Activated CD4-positive, alpha-beta T cell treated with anti-CD3 and anti-CD28 coated beads, Interleukin-2, amount 50 U/mL, for 48 hours (primary cell): ENCODE measurements at regions not wholly inside any gene's neighbourhood (a gene's known extent, or its start where the extent isn't known, plus 50 kb on each side); places are given as distances from the start of the nearest gene placed in this dataset.
"Not testable (repeated sequence)": the region's sequence is repeated elsewhere in the genome, so short reads cannot be mapped to it uniquely, and the experiment has no call there.

ENCODE experiments used
- DNase-seq, 2 experiments: peaks; one replicate each; pipeline ENCODE4 v3.0.0-alpha.2; 2020

GRCh38 chr6:68229566-68229965 lies 405.5 kb upstream of the ADGRB3 start:
- DNase-seq: no peak

- DNase-seq: no peak
These were observed 408.6 kb upstream of the ADGRB3 start for GRCh38 chr6:68226460-68226859.

DNA sequence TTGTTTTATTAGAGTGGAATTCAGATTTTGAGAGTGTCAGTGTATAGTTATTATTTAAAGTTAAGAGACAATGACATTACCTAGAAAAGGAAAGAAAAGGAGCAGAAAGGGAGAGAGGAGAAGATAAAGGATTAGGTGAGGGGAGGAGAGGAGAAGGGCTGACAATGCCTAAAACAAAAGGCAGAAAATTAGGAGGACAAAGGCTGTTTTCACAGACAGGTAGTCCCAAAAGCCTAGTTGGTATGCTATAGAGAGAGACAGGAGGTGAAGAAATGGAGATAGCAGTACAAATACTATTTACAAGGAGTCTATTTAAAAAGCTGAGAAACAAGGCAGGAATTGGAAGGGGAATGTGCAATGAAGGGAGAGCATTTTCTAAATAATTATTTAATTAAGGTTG lies 409.4 kb upstream of the ADGRB3 start:
- no peak for DNase-seq

GRCh38 chr6:68211242-68211795 lies 423.8 kb upstream of the ADGRB3 start:
- no peak for DNase-seq

DNA sequence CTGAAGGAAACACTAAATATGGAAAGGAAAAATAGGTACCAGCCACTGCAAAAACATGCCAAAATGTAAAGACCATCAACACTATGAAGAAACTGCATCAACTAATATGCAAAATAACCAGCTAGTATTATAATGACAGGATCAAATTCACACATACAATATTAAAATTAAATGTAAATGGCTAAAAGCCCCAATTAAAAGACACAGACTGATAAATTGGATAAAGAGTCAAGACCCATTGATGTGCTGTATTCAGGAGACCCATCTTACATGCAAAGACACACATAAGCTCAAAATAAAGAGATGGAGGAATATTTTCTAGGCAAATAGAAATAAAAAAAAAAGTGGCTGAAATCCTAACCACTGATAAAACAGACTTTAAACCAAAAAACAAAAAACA lies 427.5 kb upstream of the ADGRB3 start:
- not testable (repeated sequence) for DNase-seq

DNA sequence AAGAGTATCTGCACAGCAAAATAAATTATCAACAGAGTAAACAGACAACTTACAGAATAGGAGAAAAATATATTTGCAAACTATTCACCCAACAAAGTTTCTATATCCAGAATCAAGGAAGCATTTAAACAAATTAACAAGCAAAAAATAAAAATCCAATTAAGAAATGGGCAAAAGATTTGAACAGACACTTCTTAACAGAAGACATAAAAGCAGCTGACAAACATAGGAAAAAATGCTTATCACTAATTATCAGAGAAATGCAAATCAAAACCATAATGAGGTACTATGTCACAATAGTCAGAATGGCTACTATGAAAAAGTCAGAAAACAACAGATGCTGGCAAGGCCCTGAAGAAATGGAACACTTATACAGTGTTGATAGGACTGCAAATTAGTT lies 434.2 kb upstream of the ADGRB3 start:
- DNase-seq: no peak

- DNase-seq: no peak
These were observed 437.7 kb upstream of the ADGRB3 start for GRCh38 chr6:68197356-68197755.

GRCh38 chr6:68196645-68197044 lies 438.4 kb upstream of the ADGRB3 start:
- no peak for DNase-seq

GRCh38 chr6:68195753-68196152 lies 439.3 kb upstream of the ADGRB3 start:
- DNase-seq: not testable (repeated sequence)

DNA sequence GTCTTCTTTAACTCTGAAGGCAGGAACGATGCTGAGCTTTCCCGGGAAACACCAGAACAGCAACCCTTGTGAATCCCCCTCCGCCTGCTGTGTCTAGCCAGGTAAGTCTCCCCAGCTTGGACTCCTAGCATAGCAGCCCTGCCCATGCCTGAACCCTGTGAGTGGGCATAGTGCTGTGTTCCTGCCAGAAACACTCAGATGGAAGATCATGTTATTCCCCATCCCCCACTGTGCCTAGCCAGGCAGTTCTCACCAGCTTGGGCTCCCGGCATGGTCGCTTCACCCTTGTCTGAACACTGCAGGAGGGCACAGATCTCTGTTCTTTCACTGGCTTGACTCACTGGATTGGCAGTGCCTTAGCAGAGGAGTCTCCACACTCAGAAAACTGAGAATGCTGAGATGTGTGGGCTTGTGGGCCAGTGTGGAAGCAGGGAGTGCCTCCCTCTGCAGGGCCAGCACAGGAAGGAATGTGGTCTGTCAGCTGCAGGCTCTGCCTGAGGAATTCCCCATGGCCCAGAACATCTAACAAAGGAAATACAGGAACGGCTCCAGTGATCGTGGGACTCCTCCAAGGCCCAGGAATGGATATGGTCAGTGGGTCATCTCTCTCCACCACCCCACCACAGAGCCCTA lies 440.1 kb upstream of the ADGRB3 start:
- no peak for DNase-seq

DNA sequence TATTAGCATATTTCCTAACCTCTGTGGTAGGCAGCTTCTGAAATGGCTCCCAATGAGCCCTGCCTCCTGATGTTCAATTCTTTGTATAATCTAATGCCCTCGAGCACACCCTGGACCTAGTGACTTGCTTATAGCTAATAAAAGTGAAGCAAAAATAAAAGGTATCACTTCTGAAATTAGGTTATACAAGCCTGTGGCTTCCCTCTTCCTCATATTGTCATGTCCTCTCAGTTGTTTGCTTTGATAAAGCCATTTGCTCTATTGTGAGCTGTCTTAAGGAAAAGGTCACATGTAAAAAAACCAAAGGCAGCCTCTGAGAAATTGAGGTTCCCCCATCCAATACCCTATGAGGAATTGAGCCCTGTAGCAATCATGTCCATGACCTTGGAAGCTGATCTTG lies 442.1 kb upstream of the ADGRB3 start:
- DNase-seq: no peak

DNA sequence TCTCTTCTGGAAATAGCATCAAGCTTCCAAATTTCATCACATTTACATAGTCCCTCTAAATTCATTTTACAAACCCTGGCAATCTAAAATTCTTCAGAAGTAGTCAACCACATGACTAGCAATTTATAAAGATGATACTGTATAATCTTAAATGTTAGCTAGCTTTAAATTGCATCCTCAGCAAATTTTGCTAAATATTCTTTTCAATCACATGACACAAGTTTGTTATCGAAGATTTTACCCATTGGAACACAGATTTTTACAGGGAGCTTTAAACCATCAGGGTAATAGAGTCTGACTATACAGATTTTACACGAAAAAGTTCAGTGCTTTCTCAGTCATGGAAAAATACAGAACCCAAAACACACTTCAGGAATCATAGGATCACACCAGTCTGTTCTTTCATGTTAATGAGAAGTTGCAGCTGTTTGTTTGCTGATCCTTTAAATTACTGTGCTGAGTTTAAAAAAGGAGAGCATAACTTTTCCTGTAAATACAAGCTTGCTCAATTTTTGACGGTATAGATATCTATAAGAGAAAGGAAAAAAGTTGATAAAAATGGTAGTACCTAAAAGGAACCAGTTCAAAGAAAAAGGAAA lies 445.8 kb upstream of the ADGRB3 start:
- DNase-seq: no peak

- no peak for DNase-seq
These were observed 448.2 kb upstream of the ADGRB3 start for GRCh38 chr6:68186870-68187269.

GRCh38 chr6:68182386-68182785 lies 452.7 kb upstream of the ADGRB3 start:
- DNase-seq: no peak

DNA sequence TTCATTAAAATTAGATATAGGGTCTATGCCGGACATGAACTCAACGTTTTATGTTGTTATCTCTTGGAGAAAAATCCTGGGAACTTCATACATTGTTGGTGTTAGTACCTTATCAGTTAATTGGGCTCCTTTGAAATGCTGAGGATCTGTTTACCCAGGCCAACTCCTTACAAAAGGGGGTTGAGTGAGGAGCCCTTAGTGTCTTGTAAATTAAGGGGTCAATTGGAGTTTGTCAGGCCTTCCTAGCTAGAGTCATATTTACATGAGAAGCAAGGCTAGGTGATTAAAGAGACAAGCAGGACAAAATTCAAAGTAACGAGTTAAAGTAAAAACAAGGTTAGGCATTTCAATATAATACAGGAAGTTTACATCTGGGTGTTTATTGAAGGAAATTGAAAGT lies 454.1 kb upstream of the ADGRB3 start:
- not testable (repeated sequence) for DNase-seq

DNA sequence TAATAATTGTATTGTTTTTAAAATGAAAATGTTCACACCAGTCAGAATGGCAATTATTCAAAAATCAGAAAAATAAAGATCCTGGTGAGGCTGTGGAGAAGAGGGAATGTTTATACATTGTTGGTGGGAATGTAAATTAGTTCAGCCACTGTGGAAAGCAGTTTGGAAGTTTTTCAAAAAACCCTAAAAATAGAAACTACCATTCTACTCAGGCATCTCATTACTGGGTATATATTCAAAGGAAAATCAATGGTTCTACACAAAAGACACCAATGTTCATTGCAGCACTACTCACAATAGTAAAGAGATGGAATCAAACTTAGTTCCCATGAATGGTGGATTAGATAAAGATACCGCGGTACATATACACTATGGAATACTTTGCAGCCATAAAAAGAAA lies 461.5 kb upstream of the ADGRB3 start:
- DNase-seq: no peak

DNA sequence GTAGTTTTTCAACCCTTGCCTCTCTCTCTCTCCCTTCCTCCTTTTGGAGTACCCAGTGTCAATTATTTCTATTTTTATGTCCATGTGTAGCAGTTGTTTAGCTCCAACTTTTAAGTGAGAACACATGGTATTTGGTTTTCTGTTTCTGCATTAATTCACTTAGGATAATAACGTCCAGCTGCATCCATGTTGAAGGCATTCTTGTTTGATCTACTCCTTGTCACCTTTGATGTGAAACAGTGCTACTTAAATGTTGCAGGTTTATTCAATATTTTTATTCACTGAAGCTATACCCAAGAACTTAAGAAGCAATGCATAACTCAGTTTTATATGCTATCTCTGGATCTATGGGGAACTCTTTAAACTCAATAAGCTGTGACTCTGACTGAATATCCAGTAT lies 465.2 kb upstream of the ADGRB3 start:
- DNase-seq: no peak

DNA sequence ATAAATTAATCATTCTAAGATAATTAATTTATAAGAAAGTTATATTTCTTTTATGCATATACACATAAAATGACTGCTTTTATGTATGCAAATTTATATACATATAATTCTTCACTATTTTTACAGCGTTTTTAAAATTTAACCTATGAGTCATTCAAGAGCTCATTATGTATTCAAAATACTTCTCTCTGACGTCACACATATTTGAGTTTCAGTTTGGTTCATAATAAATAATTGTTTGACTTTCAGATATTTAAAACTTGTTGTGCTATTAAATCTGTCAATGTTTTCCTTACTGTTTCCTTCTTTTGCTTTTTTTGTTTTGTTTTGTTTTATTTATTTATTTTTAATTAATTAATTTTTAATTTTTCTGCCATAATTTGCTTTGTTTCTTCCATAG lies 467.5 kb upstream of the ADGRB3 start:
- no peak for DNase-seq

GRCh38 chr6:68160812-68161211 lies 474.3 kb upstream of the ADGRB3 start:
- not testable (repeated sequence) for DNase-seq

DNA sequence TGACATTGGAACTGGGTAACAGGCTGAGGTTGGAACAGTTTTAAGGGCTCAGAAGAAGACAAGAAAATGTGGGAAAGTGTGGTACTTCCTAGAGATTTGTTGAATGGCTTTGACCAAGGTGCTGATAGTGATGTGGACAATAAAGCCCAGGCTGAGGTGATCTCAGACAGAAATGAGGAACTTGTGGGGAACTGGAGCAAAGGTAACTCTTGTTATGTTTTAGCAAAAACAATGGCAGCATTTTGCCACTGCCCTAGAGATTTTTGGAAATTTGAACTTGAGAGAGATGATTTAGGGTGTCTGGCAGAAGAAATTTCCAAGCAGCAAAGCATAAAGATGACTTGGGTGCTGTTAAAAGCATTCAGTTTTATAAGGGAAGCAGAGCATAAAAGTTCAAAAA lies 474.7 kb upstream of the ADGRB3 start:
- no peak for DNase-seq

- DNase-seq: no peak
These were observed 475.6 kb upstream of the ADGRB3 start for GRCh38 chr6:68159433-68159832.

DNA sequence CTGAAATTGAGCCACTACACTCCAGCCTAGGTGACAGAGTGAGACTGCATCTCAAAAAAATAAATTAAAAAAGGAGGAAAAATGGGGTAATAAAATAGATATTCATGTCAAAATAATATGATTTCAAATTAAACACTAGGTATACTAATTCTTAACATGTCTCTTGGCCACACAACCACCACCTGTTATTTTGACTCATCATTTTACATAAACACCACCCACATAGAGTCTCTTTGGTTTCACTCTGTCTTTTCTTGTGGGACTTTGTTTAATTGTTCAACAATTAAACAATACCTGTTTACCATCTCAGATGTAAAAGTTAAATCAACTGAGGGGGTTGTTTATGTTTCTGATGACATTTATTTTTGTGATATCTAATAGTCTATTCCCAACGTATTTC lies 476.8 kb upstream of the ADGRB3 start:
- DNase-seq: no peak

DNA sequence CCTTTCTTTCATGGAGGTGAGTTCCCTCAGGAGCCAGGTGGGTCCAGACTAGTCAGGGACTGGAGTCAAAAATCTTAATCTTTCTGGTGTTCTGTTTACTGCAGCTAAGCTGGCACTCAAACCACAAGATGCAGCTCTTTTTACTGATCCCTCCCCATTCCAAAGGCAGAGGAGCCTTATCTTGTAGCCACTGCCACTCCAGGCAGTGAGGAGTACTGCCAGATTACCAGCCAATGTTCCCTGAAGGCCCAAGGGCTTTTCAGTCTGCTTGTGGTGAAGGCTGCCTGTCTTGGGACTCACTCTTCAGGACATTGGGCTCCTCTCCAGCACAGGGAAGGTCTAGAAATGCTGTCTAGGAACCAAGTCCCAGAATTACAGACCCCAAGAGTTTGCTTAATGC lies 490.4 kb upstream of the ADGRB3 start:
- no peak for DNase-seq

- DNase-seq: no peak
These were observed 493.9 kb upstream of the ADGRB3 start for GRCh38 chr6:68141190-68141589.

DNA sequence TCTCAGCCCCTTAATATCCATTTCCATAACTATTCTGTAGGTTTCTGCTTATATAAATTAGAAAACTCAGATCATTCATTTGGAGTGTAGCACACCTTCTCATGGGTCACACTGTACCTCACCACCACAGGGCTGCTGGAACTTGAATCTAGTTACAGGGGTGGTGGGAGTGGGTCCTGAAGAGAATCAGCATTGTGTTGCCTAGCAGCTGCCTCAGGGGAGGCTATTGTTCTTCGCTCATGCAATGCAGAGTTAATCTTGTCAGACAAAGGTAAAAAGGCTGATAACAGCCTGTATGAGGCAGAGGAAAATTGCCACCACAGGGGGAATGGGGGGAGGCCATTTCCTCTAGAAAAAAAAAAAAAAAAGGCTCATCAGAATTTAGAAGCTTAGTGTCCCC lies 496.0 kb upstream of the ADGRB3 start:
- no peak for DNase-seq
